ENCODE measurements at regions not wholly inside any gene's neighbourhood (a gene's known extent, or its start where the extent isn't known, plus 50 kb on each side); places are given as distances from the start of the nearest gene placed in this dataset.

DNA sequence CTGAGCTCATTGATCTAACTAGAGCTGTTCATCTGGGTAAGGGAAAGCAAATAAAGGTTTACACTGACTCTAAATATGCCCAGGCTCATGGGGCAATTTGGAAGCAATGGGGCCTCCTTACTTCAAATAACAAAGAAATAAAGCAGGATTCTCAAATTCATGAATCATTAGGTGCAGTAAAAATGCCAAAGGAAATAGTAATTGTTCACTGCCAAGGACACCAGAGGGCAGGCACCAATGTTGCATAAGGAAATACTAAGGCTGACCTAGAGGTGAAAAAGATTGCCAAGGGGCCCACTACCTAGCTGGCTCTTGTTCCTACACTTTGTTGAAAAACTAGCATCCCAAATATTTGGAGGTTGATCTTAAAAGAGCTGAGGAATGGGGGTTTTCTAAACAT lies 1686.7 kb upstream of the MIR17HG start:
- peaks cover 7% of the 10 kb centered on the region for H3K36me3 Mint-ChIP-seq
- no peak overlapping the region for H3K27ac Mint-ChIP-seq
- H3K9me3 Mint-ChIP-seq, result peaks cover 12 to 24% of the 10 kb centered on the region in 2 donors
- Histone ChIP-seq H3K36me3 (ENCODE audit: control insufficient read depth, insufficient read depth, low read length) (no peaks in the 10 kb centered on the region), H3K27me3 (ENCODE audit: control insufficient read depth, insufficient read depth, low read length) (no peaks in the 10 kb centered on the region), H3K9me3 (ENCODE audit: control insufficient read depth, insufficient read depth, low read length) (peaks cover 20% of the 10 kb centered on the region), H3K4me1 (ENCODE audit: control insufficient read depth, insufficient read depth, low read length) (no peaks in the 10 kb centered on the region), H3K27ac (ENCODE audit: low read length) (no peak overlapping the region), H3K4me3 (ENCODE audit: low read length) (no peak overlapping the region)
- DNase-seq, result no peak
- no peak overlapping the region for H3K4me3 Mint-ChIP-seq
- intact Hi-C loops (cut with micrococcal nuclease), result no loop called here
- no peak for ATAC-seq
- no peaks in the 10 kb centered on the region for H3K4me1 Mint-ChIP-seq
- H3K27me3 Mint-ChIP-seq (ENCODE audit: low read depth in 2 of 2), result no peaks in the 10 kb centered on the region
- TF ChIP-seq, protein P1, sequence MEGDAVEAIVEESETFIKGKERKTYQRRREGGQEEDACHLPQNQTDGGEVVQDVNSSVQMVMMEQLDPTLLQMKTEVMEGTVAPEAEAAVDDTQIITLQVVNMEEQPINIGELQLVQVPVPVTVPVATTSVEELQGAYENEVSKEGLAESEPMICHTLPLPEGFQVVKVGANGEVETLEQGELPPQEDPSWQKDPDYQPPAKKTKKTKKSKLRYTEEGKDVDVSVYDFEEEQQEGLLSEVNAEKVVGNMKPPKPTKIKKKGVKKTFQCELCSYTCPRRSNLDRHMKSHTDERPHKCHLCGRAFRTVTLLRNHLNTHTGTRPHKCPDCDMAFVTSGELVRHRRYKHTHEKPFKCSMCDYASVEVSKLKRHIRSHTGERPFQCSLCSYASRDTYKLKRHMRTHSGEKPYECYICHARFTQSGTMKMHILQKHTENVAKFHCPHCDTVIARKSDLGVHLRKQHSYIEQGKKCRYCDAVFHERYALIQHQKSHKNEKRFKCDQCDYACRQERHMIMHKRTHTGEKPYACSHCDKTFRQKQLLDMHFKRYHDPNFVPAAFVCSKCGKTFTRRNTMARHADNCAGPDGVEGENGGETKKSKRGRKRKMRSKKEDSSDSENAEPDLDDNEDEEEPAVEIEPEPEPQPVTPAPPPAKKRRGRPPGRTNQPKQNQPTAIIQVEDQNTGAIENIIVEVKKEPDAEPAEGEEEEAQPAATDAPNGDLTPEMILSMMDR (IDR thresholded peaks at IDR 0.05), result no peak

DNA sequence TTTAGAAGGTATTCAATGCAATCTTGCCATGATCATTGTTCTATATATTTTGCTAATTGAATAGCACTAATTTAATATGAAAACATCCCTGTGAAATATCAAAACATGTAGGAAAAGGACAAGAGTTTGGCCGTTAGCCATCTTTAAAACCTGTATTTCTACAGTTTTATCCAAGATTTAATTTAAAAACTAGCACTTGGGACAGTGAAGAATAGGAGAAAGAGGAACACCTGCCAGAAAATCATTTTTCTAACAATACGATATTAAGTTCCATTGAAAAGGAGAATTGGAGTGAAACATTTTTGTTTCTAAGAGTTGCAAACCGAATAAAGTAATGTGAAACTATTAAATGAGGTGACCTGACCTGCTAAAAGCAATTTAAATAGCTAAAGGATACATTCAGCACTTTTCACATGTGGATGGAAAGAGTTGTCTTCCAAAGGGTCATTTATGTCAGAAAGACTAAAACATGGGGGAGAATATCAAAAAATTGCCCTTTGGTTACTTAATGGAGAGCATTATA lies 1673.6 kb upstream of the MIR17HG start:
- ATAC-seq (no peak), DNase-seq (no peak)
- H3K9me3 ChIP-seq (ENCODE audit: control insufficient read depth, insufficient read depth, low read length), result peaks cover 3% of the 10 kb centered on the region
- WGBS (ENCODE audit: insufficient coverage), result 74% methylated on average over 2 of the region's 3 CpGs
- H3K36me3 ChIP-seq (ENCODE audit: control insufficient read depth, insufficient read depth, low read length), result no peaks in the 10 kb centered on the region
- Mint-ChIP-seq H3K9me3 (peaks cover 8 to 19% of the 10 kb centered on the region in 2 donors), H3K4me1 (no peaks in the 10 kb centered on the region), H3K4me3 (no peak overlapping the region), H3K36me3 (no peaks in the 10 kb centered on the region), H3K27me3 (ENCODE audit: low read depth in 2 of 2) (no peaks in the 10 kb centered on the region), H3K27ac (no peak overlapping the region)
- H3K4me1 ChIP-seq (ENCODE audit: control insufficient read depth, insufficient read depth, low read length), result no peaks in the 10 kb centered on the region
- H3K27ac ChIP-seq (ENCODE audit: low read length), result no peak overlapping the region
- TF ChIP-seq, protein P1 (IDR thresholded peaks at IDR 0.05), result no peak
- intact Hi-C loops (cut with micrococcal nuclease), result no loop called here
- no peaks in the 10 kb centered on the region for H3K27me3 ChIP-seq (ENCODE audit: control insufficient read depth, insufficient read depth, low read length)
- no peak overlapping the region for H3K4me3 ChIP-seq (ENCODE audit: low read length)

DNA sequence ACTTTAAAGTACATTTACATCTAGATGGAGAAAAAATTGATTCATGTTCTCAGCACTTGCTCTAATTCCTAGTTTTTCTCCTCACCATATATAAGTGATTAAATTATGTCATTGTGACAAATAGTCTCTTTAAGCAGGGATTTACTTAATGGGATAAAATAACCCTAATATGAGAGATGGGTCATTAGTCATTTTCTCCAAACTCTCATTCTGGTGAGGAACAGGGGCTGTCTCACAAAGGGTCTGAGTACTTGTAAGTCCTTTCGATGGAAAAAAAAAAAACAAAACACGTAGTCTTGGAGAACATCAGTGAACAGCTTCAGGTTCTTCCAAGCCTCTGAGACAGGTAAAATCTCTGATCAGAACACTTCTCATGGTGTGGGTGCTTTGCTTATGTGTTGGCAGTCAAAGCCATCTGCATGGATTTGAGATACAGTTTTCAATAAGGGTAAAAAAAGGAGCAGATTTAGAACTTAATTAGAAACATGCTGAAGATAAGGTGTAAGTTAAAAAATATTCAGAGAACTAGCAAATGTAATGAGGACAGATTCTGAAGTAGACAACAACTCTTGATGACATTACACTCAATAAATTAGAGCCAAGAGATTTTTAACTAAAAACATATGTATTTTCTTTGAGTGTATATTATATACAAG lies 1668.9 kb upstream of the MIR17HG start:
- Mint-ChIP-seq H3K9me3 (peaks cover 7 to 14% of the 10 kb centered on the region in 2 donors), H3K4me1 (no peaks in the 10 kb centered on the region)
- WGBS (ENCODE audit: insufficient coverage), result 90% methylated on average over 2 of the region's 2 CpGs

More for the DNA sequence above, 1668.9 kb upstream of the MIR17HG start:
- no peaks in the 10 kb centered on the region for H3K4me1 ChIP-seq (ENCODE audit: control insufficient read depth, insufficient read depth, low read length)
- H3K36me3 Mint-ChIP-seq, result no peaks in the 10 kb centered on the region
- H3K27ac ChIP-seq (ENCODE audit: low read length), result no peak overlapping the region
- intact Hi-C loops (cut with micrococcal nuclease), result no loop called here
- H3K36me3 ChIP-seq (ENCODE audit: control insufficient read depth, insufficient read depth, low read length), result no peaks in the 10 kb centered on the region
- TF ChIP-seq, protein P1 (IDR thresholded peaks at IDR 0.05), result no peak
- no peaks in the 10 kb centered on the region for H3K9me3 ChIP-seq (ENCODE audit: control insufficient read depth, insufficient read depth, low read length)
- H3K27me3 ChIP-seq (ENCODE audit: control insufficient read depth, insufficient read depth, low read length), result no peaks in the 10 kb centered on the region
- ATAC-seq (no peak), DNase-seq (no peak)
- no peak overlapping the region for H3K27ac Mint-ChIP-seq
- H3K27me3 Mint-ChIP-seq (ENCODE audit: low read depth in 2 of 2), result no peaks in the 10 kb centered on the region
- H3K4me3 ChIP-seq (ENCODE audit: low read length), result no peak overlapping the region
- no peak overlapping the region for H3K4me3 Mint-ChIP-seq
